ENCODE measurements at regions not wholly inside any gene's neighbourhood (a gene's known extent, or its start where the extent isn't known, plus 50 kb on each side); places are given as distances from the start of the nearest gene placed in this dataset.

DNA sequence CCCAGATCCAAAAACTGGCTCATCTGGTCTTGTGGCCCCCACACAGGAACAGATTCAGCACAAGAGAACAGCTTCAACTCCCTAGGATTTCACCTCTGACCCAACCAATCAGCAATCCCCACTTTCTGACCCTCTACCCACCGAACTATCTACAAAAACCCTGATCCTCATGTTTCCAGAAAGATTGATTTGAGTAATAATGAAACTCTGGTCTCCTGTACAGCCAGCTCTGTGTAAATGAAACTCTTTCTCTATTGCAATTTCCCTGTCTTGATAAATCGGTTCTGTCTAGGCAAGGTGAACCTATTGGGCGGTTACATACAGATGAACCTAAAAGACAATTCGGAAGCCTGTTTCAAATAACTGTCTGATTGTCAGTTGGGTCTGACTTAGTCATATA is 847.6 kb upstream of the ALCAM start (continued):
- no peak for TF ChIP-seq SREBF2 (IDR thresholded peaks at IDR 0.05)

DNA sequence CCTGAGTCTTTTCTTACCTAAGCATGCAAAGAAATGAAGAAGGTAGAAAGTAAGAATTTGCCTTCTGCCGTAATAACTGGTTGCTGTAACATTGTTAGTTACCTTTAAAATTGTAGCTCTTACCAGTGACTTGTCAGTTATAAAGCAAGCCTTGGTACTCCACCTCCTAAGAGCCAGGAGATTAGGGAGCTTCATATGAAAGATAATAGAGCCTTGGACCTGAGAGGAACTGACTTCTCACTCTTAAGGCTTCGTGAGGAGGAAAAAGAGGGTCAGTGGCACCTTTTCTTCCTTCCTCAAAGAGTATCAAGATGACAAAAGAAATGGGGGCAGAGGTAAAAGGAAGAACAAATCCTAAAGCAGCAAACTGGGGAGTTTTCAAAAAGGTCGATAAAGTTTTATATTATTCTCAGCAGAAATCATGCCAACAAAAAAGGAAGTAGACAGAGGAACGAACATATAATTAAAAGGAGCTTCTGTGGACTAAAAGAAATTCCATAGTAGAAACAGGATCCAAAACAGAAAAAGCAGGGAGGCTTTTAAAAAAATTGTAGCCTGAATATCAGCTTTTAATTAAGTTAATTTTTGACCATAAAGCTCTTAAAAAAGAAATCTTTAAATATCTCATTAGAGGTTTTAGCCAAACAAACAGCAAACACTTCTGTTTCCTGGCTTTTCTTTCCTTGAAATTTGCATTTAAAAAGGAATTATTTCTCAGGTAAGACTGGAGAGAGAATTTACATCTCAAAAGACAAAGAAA is 847.1 kb upstream of the ALCAM start:
- ATAC-seq (no peak), FAIRE-seq (no peak), DNase-seq (ENCODE audit: low read depth in 1 of 2, low spot score in 1 of 2) (no peak)
- H3K4me1 ChIP-seq, result no peaks in the 10 kb centered on the region
- no peak overlapping the region for H3K4me3 ChIP-seq
- H3K4me2 ChIP-seq, result no peak overlapping the region
- ChIA-PET POLR2A (no interaction called here), CTCF (no interaction called here)
- 42% methylated on average over 4 of the region's 4 CpGs for WGBS (ENCODE audit: missing lambda C conversion rate)
- H3K9me3 ChIP-seq, result no peaks in the 10 kb centered on the region
- TF ChIP-seq, protein P1, sequence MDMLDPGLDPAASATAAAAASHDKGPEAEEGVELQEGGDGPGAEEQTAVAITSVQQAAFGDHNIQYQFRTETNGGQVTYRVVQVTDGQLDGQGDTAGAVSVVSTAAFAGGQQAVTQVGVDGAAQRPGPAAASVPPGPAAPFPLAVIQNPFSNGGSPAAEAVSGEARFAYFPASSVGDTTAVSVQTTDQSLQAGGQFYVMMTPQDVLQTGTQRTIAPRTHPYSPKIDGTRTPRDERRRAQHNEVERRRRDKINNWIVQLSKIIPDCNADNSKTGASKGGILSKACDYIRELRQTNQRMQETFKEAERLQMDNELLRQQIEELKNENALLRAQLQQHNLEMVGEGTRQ (IDR thresholded peaks at IDR 0.05), result no peak
- TF ChIP-seq, protein P2, sequence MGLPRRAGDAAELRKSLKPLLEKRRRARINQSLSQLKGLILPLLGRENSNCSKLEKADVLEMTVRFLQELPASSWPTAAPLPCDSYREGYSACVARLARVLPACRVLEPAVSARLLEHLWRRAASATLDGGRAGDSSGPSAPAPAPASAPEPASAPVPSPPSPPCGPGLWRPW (IDR thresholded peaks at IDR 0.05), result no peak
- TF ChIP-seq CBX2 (IDR thresholded peaks at IDR 0.05; ENCODE audit: borderline replicate concordance, low read depth) (no peak), RAD21 (conservative IDR thresholded peaks at IDR 0.05 in 1 of 2, IDR thresholded peaks at IDR 0.05 in 1 of 2) (no peak), NPAS2 (CRISPR knock-in tag; IDR thresholded peaks at IDR 0.05; ENCODE audit: borderline replicate concordance) (no peak)
- TF ChIP-seq, protein P3, sequence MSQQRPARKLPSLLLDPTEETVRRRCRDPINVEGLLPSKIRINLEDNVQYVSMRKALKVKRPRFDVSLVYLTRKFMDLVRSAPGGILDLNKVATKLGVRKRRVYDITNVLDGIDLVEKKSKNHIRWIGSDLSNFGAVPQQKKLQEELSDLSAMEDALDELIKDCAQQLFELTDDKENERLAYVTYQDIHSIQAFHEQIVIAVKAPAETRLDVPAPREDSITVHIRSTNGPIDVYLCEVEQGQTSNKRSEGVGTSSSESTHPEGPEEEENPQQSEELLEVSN (IDR thresholded peaks at IDR 0.05; ENCODE audit: borderline replicate concordance, low read depth), result no peak
- H3K27ac ChIP-seq, result no peak overlapping the region

DNA sequence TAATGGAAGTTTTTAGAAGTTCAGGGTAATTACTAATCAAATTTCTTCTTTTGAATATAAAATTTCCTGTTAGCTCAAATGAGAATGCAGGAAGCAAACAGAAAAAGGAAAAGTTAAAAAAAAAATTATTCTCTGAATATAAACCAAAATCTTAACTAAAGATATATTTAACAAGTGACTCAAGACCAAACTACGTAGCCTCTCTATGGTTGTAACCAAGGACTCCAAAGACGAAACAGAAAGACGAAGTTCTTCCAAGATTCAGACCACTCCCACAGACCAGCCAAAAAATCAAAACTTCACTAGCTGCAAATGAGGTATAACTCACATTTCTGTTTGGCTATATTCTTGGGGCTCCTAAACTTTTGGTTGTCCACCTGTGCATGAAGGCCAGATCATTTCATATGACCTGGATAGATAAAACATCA is 846.5 kb upstream of the ALCAM start:
- H3K4me3 ChIP-seq, result no peak overlapping the region
- no peak for FAIRE-seq
- no peak for DNase-seq (ENCODE audit: low read depth in 1 of 2, low spot score in 1 of 2)
- H3K27ac ChIP-seq, result no peak overlapping the region
- TF ChIP-seq JUN (IDR thresholded peaks at IDR 0.05) (no peak), NPAS2 (CRISPR knock-in tag; IDR thresholded peaks at IDR 0.05; ENCODE audit: borderline replicate concordance) (no peak), GATA3 (IDR thresholded peaks at IDR 0.05; ENCODE audit: borderline replicate concordance) (no peak), RARB (CRISPR knock-in tag; IDR thresholded peaks at IDR 0.05) (no peak), CBX8 (IDR thresholded peaks at IDR 0.05) (no peak), ESRRA (IDR thresholded peaks at IDR 0.05; ENCODE audit: borderline replicate concordance, low read length) (no peak), NR3C1 (IDR thresholded peaks at IDR 0.05) (no peak), FOSL2 (IDR thresholded peaks at IDR 0.05) (no peak), FOSL2 (CRISPR knock-in tag; IDR thresholded peaks at IDR 0.05) (no peak), HOXB13 (CRISPR knock-in tag; IDR thresholded peaks at IDR 0.05; ENCODE audit: low read depth) (no peak), RAD21 (conservative IDR thresholded peaks at IDR 0.05 in 1 of 2, IDR thresholded peaks at IDR 0.05 in 1 of 2) (no peak), POLR2A (IDR thresholded peaks at IDR 0.05; ENCODE audit: low read length) (no peak), BHLHE40 (IDR thresholded peaks at IDR 0.05; ENCODE audit: low read depth, low read length) (no peak)
- TF ChIP-seq, protein P4, sequence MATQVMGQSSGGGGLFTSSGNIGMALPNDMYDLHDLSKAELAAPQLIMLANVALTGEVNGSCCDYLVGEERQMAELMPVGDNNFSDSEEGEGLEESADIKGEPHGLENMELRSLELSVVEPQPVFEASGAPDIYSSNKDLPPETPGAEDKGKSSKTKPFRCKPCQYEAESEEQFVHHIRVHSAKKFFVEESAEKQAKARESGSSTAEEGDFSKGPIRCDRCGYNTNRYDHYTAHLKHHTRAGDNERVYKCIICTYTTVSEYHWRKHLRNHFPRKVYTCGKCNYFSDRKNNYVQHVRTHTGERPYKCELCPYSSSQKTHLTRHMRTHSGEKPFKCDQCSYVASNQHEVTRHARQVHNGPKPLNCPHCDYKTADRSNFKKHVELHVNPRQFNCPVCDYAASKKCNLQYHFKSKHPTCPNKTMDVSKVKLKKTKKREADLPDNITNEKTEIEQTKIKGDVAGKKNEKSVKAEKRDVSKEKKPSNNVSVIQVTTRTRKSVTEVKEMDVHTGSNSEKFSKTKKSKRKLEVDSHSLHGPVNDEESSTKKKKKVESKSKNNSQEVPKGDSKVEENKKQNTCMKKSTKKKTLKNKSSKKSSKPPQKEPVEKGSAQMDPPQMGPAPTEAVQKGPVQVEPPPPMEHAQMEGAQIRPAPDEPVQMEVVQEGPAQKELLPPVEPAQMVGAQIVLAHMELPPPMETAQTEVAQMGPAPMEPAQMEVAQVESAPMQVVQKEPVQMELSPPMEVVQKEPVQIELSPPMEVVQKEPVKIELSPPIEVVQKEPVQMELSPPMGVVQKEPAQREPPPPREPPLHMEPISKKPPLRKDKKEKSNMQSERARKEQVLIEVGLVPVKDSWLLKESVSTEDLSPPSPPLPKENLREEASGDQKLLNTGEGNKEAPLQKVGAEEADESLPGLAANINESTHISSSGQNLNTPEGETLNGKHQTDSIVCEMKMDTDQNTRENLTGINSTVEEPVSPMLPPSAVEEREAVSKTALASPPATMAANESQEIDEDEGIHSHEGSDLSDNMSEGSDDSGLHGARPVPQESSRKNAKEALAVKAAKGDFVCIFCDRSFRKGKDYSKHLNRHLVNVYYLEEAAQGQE (IDR thresholded peaks at IDR 0.05), result no peak
- TF ChIP-seq, protein P5, sequence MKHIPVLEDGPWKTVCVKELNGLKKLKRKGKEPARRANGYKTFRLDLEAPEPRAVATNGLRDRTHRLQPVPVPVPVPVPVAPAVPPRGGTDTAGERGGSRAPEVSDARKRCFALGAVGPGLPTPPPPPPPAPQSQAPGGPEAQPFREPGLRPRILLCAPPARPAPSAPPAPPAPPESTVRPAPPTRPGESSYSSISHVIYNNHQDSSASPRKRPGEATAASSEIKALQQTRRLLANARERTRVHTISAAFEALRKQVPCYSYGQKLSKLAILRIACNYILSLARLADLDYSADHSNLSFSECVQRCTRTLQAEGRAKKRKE (CRISPR knock-in tag; IDR thresholded peaks at IDR 0.05; ENCODE audit: low read depth), result no peak
- TF ChIP-seq, protein P6, sequence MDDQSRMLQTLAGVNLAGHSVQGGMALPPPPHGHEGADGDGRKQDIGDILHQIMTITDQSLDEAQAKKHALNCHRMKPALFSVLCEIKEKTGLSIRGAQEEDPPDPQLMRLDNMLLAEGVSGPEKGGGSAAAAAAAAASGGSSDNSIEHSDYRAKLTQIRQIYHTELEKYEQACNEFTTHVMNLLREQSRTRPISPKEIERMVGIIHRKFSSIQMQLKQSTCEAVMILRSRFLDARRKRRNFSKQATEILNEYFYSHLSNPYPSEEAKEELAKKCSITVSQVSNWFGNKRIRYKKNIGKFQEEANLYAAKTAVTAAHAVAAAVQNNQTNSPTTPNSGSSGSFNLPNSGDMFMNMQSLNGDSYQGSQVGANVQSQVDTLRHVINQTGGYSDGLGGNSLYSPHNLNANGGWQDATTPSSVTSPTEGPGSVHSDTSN (IDR thresholded peaks at IDR 0.05), result no peak
- WGBS (ENCODE audit: missing lambda C conversion rate), result 57% methylated on average over 3 of the region's 3 CpGs
- no peak for ATAC-seq
- ChIA-PET CTCF (no interaction called here), POLR2A (no interaction called here)
- no peak overlapping the region for H3K4me2 ChIP-seq
- no peaks in the 10 kb centered on the region for H3K9me3 ChIP-seq
- no peaks in the 10 kb centered on the region for H3K4me1 ChIP-seq

Data from A549 (cell line).